WTC11 (cell line): ENCODE measurements at regions not wholly inside any gene's neighbourhood (a gene's known extent, or its start where the extent isn't known, plus 50 kb on each side); places are given as distances from the start of the nearest gene placed in this dataset.

Experiments
- CTCF ChIP-seq: fragments of 200-600 bp; IDR thresholded peaks from 2 replicates; pipeline ENCODE4 v1.8.0; 2022; ENCODE audit warnings: antibody characterized with exemption
- MAX ChIP-seq: sonication (generic); formaldehyde crosslinking; IDR thresholded peaks from 2 replicates; pipeline ENCODE4 v1.8.0; 2022; ENCODE audit warnings: mild to moderate bottlenecking, missing genetic modification reagents
- NR3C1 ChIP-seq: sonication (generic); formaldehyde crosslinking; conservative IDR thresholded peaks from 2 replicates; pipeline ENCODE4 v1.8.1; 2023; ENCODE audit warnings: low read depth, mild to moderate bottlenecking, missing genetic modification reagents
- SMAD3 ChIP-seq: sonication (generic); formaldehyde crosslinking; IDR thresholded peaks from 2 replicates; pipeline ENCODE4 v1.8.0; 2022; ENCODE audit warnings: missing genetic modification reagents, mild to moderate bottlenecking, borderline replicate concordance

DNA sequence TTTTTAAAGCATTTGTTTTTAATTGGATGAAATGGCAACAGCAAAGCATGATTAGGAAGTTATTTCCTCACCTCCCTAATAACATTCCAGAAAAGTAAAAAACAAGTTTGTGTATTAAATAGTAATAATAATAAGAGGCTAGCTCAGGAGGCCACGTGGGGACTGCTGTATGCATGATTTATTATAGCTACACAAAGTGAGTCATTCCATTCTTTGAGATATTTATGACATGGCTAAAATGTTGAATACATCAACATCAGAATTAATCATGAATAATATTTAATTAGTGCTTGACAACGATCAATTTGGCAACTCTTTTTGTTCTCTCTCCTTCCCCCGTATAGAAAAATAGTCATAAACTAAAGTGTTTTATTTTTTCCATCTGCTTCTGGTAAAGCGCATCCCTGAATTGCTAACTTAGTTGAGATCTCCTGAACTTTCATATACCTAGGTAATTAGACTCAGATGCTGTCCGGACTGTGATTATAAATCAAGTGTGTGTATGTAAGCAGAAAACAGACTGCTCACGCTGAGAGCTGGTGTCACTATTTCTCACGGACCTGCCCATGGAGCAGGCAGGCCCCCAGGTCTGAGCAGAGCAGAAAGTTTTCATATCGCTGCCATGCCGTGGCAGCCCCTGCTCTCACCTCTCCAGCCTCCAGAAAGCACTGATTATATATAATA lies 125.7 kb downstream of the WT1 start:
- TF ChIP-seq SMAD3 (CRISPR knock-in tag) (no peak), NR3C1 (CRISPR knock-in tag) (no peak), MAX (CRISPR knock-in tag) (no peak), CTCF (no peak)
